GM23338 (cell line): ENCODE measurements at regions not wholly inside any gene's neighbourhood (a gene's known extent, or its start where the extent isn't known, plus 50 kb on each side); places are given as distances from the start of the nearest gene placed in this dataset.

ENCODE experiments used
- ATAC-seq: fragments of 200-7000 bp; cut with Tn5 transposase; 3 replicates; pipeline ENCODE4 v1.9.1; 2020
- DNase-seq: peaks from one replicate; pipeline ENCODE4 v3.0.0-alpha.2; 2015; ENCODE audit warnings: low spot score
- H2AFZ ChIP-seq: fragments of 200-600 bp; sonication (generic); 2 replicates; pipeline ENCODE4 v1.8.0; 2016; ENCODE audit warnings: antibody characterized with exemption, mild to moderate bottlenecking, moderate library complexity
- H3F3A ChIP-seq: fragments of 200-600 bp; sonication (generic); replicated peaks from 2 replicates; pipeline ENCODE4 v1.8.0; 2017; ENCODE audit warnings: antibody characterized with exemption, mixed run types, low read depth
- H3K27ac ChIP-seq: fragments of 200-600 bp; sonication (generic); 2 replicates; pipeline ENCODE4 v1.6.1; 2016; ENCODE audit warnings: low read depth
- H3K27me3 ChIP-seq: fragments of 200-600 bp; sonication (generic); 2 replicates; pipeline ENCODE4 v1.8.0; 2016; ENCODE audit warnings: mild to moderate bottlenecking, mixed run types, moderate library complexity; ENCODE audit not compliant: insufficient read depth
- H3K36me3 ChIP-seq: fragments of 200-600 bp; sonication (generic); 2 replicates; pipeline ENCODE4 v1.8.0; 2016; ENCODE audit warnings: mild to moderate bottlenecking; ENCODE audit not compliant: insufficient read depth
- H3K4me1 ChIP-seq: fragments of 200-600 bp; sonication (generic); 2 replicates; pipeline ENCODE4 v1.8.0; 2016; ENCODE audit warnings: mild to moderate bottlenecking, moderate library complexity; ENCODE audit not compliant: insufficient read depth
- H3K4me2 ChIP-seq: fragments of 200-600 bp; sonication (generic); 2 replicates; pipeline ENCODE4 v1.7.1; 2017; ENCODE audit warnings: mixed run types
- H3K4me3 ChIP-seq: fragments of 200-600 bp; sonication (generic); 2 replicates; pipeline ENCODE4 v1.6.1; 2016; ENCODE audit warnings: mixed run types
- H3K79me2 ChIP-seq: fragments of 200-600 bp; sonication (generic); replicated peaks from 2 replicates; pipeline ENCODE4 v1.8.0; 2017; ENCODE audit warnings: mild to moderate bottlenecking; ENCODE audit not compliant: insufficient read depth
- H3K9me2 ChIP-seq: fragments of 200-600 bp; sonication (generic); 2 replicates; pipeline ENCODE4 v1.8.0; 2017; ENCODE audit not compliant: insufficient read depth
- H4K20me1 ChIP-seq: fragments of 200-600 bp; sonication (generic); replicated peaks from 2 replicates; pipeline ENCODE4 v1.8.0; 2017; ENCODE audit warnings: mild to moderate bottlenecking; ENCODE audit not compliant: insufficient read depth
- H3K27ac Mint-ChIP-seq: 2 replicates; pipeline ENCODE4 v1.8.0; 2020; ENCODE audit warnings: inconsistent platforms, mild to moderate bottlenecking, moderate library complexity, mixed read lengths
- H3K27me3 Mint-ChIP-seq: 3 replicates; pipeline ENCODE4 v1.8.0; 2022; ENCODE audit warnings: low read depth, mild to moderate bottlenecking, moderate library complexity, mixed read lengths, inconsistent platforms; ENCODE audit not compliant: insufficient read depth, poor library complexity
- H3K36me3 Mint-ChIP-seq: 3 replicates; pipeline ENCODE4 v1.8.0; 2021; ENCODE audit warnings: low read depth, mild to moderate bottlenecking, inconsistent platforms, moderate library complexity, mixed read lengths
- H3K4me1 Mint-ChIP-seq: 3 replicates; pipeline ENCODE4 v1.8.0; 2020; ENCODE audit warnings: mild to moderate bottlenecking, inconsistent platforms, mixed read lengths
- H3K4me3 Mint-ChIP-seq: 3 replicates; pipeline ENCODE4 v1.8.0; 2021; ENCODE audit warnings: moderate library complexity, mild to moderate bottlenecking, inconsistent platforms, mixed read lengths
- H3K9me3 Mint-ChIP-seq: 3 replicates; pipeline ENCODE4 v1.8.0; 2020; ENCODE audit warnings: moderate library complexity, mild to moderate bottlenecking, inconsistent platforms, mixed read lengths
- CREB1 ChIP-seq: fragments of 250-450 bp; sonication (Bioruptor Pico); IDR thresholded peaks from 2 replicates; pipeline ENCODE4 v1.5.0; 2020; ENCODE audit warnings: low read depth, mild to moderate bottlenecking, moderate library complexity
- EZH2 ChIP-seq: fragments of 200-600 bp; sonication (generic); IDR thresholded peaks from one replicate; pipeline ENCODE4 v1.8.0; 2017; ENCODE audit warnings: antibody characterized with exemption, mild to moderate bottlenecking, low read depth; ENCODE audit not compliant: unreplicated experiment
- JUNB ChIP-seq: IDR thresholded peaks from one replicate; pipeline ENCODE4 v1.6.1; 2016; ENCODE audit warnings: antibody characterized with exemption; ENCODE audit not compliant: unreplicated experiment
- NANOG ChIP-seq: IDR thresholded peaks from 2 replicates; pipeline ENCODE4 v1.6.1; 2016; ENCODE audit warnings: antibody characterized with exemption, borderline replicate concordance
- ZNF114 ChIP-seq: fragments of 250-450 bp; sonication (Bioruptor Pico); IDR thresholded peaks from 2 replicates; pipeline ENCODE4 v1.5.0; 2020; ENCODE audit warnings: mild to moderate bottlenecking, moderate library complexity
- TF ChIP-seq, protein P1 (sequence below), 2 experiments: fragments of 200-600 bp in 1 of 2; sonication (generic) in 1 of 2; conservative IDR thresholded peaks; 2 replicates each; pipeline versions ENCODE4 v1.5.1 to v1.6.1; 2016 to 2017; ENCODE audit warnings: antibody characterized with exemption in 2 of 2, low read depth in 2 of 2, mild to moderate bottlenecking in 2 of 2, moderate library complexity in 1 of 2
- TF ChIP-seq, protein P2 (sequence below): IDR thresholded peaks from 2 replicates; pipeline ENCODE4 v1.6.1; 2016; ENCODE audit warnings: antibody characterized with exemption
- TF ChIP-seq, protein P3 (sequence below): fragments of 250-450 bp; sonication (Bioruptor Pico); IDR thresholded peaks from 2 replicates; pipeline ENCODE4 v1.5.0; 2020; ENCODE audit warnings: mild to moderate bottlenecking, moderate library complexity

DNA sequence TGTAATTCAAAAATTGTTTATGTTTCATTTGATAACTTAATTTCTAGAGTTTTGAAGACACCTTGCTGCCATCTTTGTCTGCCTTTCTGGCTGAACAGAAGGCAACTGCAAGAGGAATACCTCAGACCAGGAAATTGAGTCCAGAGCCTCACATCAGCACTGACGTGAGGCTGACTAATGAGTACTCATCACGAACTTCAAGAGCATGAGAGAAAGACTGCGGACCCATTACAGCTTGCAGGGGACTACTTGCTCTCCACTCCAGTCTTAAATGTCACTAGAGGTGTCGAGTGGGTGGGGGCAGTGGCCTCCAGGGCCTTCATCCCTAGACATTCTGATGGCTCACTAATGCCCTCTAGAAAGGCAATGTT is 109.5 kb upstream of the SSTR4 start (continued):
- TF ChIP-seq, protein P1, sequence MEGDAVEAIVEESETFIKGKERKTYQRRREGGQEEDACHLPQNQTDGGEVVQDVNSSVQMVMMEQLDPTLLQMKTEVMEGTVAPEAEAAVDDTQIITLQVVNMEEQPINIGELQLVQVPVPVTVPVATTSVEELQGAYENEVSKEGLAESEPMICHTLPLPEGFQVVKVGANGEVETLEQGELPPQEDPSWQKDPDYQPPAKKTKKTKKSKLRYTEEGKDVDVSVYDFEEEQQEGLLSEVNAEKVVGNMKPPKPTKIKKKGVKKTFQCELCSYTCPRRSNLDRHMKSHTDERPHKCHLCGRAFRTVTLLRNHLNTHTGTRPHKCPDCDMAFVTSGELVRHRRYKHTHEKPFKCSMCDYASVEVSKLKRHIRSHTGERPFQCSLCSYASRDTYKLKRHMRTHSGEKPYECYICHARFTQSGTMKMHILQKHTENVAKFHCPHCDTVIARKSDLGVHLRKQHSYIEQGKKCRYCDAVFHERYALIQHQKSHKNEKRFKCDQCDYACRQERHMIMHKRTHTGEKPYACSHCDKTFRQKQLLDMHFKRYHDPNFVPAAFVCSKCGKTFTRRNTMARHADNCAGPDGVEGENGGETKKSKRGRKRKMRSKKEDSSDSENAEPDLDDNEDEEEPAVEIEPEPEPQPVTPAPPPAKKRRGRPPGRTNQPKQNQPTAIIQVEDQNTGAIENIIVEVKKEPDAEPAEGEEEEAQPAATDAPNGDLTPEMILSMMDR (conservative IDR thresholded peaks at IDR 0.05; ENCODE audit: low read depth in 2 of 2) = no peak
- no peak for TF ChIP-seq JUNB
- no peak for TF ChIP-seq CREB1 (CRISPR knock-in tag)
- TF ChIP-seq, protein P2, sequence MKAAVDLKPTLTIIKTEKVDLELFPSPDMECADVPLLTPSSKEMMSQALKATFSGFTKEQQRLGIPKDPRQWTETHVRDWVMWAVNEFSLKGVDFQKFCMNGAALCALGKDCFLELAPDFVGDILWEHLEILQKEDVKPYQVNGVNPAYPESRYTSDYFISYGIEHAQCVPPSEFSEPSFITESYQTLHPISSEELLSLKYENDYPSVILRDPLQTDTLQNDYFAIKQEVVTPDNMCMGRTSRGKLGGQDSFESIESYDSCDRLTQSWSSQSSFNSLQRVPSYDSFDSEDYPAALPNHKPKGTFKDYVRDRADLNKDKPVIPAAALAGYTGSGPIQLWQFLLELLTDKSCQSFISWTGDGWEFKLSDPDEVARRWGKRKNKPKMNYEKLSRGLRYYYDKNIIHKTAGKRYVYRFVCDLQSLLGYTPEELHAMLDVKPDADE = no peak

- no peaks in the 10 kb centered on the region for H3K79me2 ChIP-seq
- no peak overlapping the region for H3K4me3 ChIP-seq
- H3K4me1 ChIP-seq = no peaks in the 10 kb centered on the region
- Mint-ChIP-seq H3K27me3 (no peaks in the 10 kb centered on the region), H3K36me3 (no peaks in the 10 kb centered on the region), H3K9me3 (no peaks in the 10 kb centered on the region), H3K4me1 (no peaks in the 10 kb centered on the region), H3K27ac (no peak overlapping the region), H3K4me3 (no peak overlapping the region)
- H2AFZ ChIP-seq = no peak overlapping the region
- no peaks in the 10 kb centered on the region for H3F3A ChIP-seq
- H3K27ac ChIP-seq = no peak overlapping the region
- H4K20me1 ChIP-seq = no peaks in the 10 kb centered on the region
- ATAC-seq (no peak), DNase-seq (no peak)
- TF ChIP-seq EZH2 = no peak
- TF ChIP-seq ZNF114 (CRISPR knock-in tag) = no peak
- no peaks in the 10 kb centered on the region for H3K36me3 ChIP-seq
- H3K9me2 ChIP-seq = peaks cover 7% of the 10 kb centered on the region
- H3K27me3 ChIP-seq = no peaks in the 10 kb centered on the region
- H3K4me2 ChIP-seq = no peak overlapping the region
These were observed 107.6 kb upstream of the SSTR4 start for GRCh38 chr20:22927537-22927936.

GRCh38 chr20:22928679-22929078 is 106.4 kb upstream of the SSTR4 start:
- no peaks in the 10 kb centered on the region for H3K4me1 Mint-ChIP-seq
- ATAC-seq (no peak), DNase-seq (no peak)
- Histone ChIP-seq H3K79me2 (no peaks in the 10 kb centered on the region), H3K4me1 (no peaks in the 10 kb centered on the region), H4K20me1 (no peaks in the 10 kb centered on the region), H2AFZ (no peak overlapping the region), H3K4me2 (no peak overlapping the region), H3K27ac (no peak overlapping the region), H3K4me3 (no peak overlapping the region), H3K36me3 (no peaks in the 10 kb centered on the region), H3K27me3 (no peaks in the 10 kb centered on the region), H3F3A (no peaks in the 10 kb centered on the region), H3K9me2 (peaks cover 7% of the 10 kb centered on the region)
- H3K27ac Mint-ChIP-seq = no peak overlapping the region
- H3K36me3 Mint-ChIP-seq = no peaks in the 10 kb centered on the region
- no peaks in the 10 kb centered on the region for H3K27me3 Mint-ChIP-seq
- H3K4me3 Mint-ChIP-seq = no peak overlapping the region
- no peaks in the 10 kb centered on the region for H3K9me3 Mint-ChIP-seq
- TF ChIP-seq ZNF114 (CRISPR knock-in tag) = no peak
- TF ChIP-seq, protein P3, sequence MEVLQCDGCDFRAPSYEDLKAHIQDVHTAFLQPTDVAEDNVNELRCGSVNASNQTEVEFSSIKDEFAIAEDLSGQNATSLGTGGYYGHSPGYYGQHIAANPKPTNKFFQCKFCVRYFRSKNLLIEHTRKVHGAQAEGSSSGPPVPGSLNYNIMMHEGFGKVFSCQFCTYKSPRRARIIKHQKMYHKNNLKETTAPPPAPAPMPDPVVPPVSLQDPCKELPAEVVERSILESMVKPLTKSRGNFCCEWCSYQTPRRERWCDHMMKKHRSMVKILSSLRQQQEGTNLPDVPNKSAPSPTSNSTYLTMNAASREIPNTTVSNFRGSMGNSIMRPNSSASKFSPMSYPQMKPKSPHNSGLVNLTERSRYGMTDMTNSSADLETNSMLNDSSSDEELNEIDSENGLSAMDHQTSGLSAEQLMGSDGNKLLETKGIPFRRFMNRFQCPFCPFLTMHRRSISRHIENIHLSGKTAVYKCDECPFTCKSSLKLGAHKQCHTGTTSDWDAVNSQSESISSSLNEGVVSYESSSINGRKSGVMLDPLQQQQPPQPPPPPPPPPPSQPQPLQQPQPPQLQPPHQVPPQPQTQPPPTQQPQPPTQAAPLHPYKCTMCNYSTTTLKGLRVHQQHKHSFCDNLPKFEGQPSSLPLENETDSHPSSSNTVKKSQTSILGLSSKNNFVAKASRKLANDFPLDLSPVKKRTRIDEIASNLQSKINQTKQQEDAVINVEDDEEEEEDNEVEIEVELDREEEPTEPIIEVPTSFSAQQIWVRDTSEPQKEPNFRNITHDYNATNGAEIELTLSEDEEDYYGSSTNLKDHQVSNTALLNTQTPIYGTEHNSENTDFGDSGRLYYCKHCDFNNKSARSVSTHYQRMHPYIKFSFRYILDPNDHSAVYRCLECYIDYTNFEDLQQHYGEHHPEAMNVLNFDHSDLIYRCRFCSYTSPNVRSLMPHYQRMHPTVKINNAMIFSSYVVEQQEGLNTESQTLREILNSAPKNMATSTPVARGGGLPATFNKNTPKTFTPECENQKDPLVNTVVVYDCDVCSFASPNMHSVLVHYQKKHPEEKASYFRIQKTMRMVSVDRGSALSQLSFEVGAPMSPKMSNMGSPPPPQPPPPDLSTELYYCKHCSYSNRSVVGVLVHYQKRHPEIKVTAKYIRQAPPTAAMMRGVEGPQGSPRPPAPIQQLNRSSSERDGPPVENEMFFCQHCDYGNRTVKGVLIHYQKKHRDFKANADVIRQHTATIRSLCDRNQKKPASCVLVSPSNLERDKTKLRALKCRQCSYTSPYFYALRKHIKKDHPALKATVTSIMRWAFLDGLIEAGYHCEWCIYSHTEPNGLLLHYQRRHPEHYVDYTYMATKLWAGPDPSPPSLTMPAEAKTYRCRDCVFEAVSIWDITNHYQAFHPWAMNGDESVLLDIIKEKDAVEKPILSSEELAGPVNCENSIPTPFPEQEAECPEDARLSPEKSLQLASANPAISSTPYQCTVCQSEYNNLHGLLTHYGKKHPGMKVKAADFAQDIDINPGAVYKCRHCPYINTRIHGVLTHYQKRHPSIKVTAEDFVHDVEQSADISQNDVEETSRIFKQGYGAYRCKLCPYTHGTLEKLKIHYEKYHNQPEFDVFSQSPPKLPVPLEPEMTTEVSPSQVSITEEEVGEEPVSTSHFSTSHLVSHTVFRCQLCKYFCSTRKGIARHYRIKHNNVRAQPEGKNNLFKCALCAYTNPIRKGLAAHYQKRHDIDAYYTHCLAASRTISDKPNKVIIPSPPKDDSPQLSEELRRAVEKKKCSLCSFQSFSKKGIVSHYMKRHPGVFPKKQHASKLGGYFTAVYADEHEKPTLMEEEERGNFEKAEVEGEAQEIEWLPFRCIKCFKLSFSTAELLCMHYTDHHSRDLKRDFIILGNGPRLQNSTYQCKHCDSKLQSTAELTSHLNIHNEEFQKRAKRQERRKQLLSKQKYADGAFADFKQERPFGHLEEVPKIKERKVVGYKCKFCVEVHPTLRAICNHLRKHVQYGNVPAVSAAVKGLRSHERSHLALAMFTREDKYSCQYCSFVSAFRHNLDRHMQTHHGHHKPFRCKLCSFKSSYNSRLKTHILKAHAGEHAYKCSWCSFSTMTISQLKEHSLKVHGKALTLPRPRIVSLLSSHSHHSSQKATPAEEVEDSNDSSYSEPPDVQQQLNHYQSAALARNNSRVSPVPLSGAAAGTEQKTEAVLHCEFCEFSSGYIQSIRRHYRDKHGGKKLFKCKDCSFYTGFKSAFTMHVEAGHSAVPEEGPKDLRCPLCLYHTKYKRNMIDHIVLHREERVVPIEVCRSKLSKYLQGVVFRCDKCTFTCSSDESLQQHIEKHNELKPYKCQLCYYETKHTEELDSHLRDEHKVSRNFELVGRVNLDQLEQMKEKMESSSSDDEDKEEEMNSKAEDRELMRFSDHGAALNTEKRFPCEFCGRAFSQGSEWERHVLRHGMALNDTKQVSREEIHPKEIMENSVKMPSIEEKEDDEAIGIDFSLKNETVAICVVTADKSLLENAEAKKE (CRISPR knock-in tag) = no peak
- no peak for TF ChIP-seq NANOG
- TF ChIP-seq EZH2 = no peak
- TF ChIP-seq JUNB = no peak
